ENCODE measurements at regions not wholly inside any gene's neighbourhood (a gene's known extent, or its start where the extent isn't known, plus 50 kb on each side); places are given as distances from the start of the nearest gene placed in this dataset.

DNA sequence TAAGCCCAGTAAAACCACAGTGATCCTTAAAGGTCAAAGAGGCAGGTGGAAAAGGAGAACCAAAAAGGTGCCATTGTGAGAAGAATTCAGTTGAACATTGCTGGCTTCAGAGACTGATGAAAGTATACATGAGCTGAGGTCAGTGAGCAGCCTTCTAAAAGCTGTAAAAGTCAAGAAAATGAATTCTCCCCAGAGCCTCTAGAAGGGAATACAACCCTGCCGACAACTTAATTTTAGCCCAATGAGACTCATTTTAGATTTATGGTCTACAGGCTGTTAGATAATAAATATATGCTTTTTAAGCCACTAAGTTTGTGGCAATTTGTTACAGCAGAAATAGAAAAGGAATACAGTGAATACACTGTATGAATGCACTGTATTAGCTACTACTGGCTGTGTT is 911.4 kb downstream of the TRIB2 start:
- no peaks in the 10 kb centered on the region for H3K36me3 ChIP-seq (ENCODE audit: control insufficient read depth, insufficient read depth, low read length)
- H3K27me3 ChIP-seq (ENCODE audit: control insufficient read depth, insufficient read depth, low read length) = no peaks in the 10 kb centered on the region
- TF ChIP-seq, protein P1, sequence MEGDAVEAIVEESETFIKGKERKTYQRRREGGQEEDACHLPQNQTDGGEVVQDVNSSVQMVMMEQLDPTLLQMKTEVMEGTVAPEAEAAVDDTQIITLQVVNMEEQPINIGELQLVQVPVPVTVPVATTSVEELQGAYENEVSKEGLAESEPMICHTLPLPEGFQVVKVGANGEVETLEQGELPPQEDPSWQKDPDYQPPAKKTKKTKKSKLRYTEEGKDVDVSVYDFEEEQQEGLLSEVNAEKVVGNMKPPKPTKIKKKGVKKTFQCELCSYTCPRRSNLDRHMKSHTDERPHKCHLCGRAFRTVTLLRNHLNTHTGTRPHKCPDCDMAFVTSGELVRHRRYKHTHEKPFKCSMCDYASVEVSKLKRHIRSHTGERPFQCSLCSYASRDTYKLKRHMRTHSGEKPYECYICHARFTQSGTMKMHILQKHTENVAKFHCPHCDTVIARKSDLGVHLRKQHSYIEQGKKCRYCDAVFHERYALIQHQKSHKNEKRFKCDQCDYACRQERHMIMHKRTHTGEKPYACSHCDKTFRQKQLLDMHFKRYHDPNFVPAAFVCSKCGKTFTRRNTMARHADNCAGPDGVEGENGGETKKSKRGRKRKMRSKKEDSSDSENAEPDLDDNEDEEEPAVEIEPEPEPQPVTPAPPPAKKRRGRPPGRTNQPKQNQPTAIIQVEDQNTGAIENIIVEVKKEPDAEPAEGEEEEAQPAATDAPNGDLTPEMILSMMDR (IDR thresholded peaks at IDR 0.05; ENCODE audit: insufficient read depth, low read length, poor library complexity, severe bottlenecking) = no peak
- H3K4me3 ChIP-seq (ENCODE audit: low read depth, low read length) = no peak overlapping the region
- DNase-seq (ENCODE audit: low read depth) = no peak

DNA sequence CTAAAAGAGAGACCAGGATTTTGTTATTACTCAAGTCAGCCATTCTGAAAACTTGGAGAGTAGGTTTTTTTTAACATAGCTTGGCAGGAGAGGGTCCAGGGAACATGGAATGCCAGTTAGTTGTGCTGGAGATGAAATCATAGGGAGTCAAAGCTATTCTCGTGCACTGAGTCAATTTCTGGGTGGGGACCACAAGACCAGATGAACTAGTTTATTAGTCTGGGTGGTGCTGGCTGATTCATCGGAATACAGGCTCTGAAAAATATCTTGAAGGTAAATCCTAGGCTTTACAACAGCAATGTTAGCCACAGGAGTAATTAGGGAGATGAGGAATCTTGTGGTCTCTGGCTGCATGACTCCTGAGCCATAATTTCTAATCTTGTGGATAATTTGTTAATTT is 921.4 kb downstream of the TRIB2 start:
- H3K36me3 ChIP-seq (ENCODE audit: control insufficient read depth, insufficient read depth, low read length) = no peaks in the 10 kb centered on the region
- H3K27me3 ChIP-seq (ENCODE audit: control insufficient read depth, insufficient read depth, low read length) = no peaks in the 10 kb centered on the region
- peak; percentile 28 for DNase-seq (ENCODE audit: low read depth)
- TF ChIP-seq, protein P1 (IDR thresholded peaks at IDR 0.05; ENCODE audit: insufficient read depth, low read length, poor library complexity, severe bottlenecking) = no peak
- no peak overlapping the region for H3K4me3 ChIP-seq (ENCODE audit: low read depth, low read length)

DNA sequence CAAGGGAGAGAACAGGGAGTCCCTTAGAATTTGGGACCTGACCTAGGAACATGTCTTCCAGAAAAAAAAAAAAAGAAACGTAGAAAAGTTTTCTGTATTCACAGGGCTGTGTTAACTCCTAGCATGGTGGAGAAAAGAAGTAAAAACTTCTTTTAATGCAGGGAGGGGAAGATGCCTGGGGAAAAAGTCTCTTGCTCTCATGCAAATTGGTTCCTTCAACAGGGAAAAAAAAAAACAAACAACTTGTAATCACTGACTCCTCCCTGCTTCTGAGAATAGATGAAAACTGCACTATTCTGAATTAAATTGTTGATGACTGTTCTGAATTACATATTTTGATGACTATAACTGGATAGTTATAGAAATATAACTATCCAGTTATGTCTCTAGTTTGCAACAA is 933.2 kb downstream of the TRIB2 start:
- H3K36me3 ChIP-seq (ENCODE audit: control insufficient read depth, insufficient read depth, low read length) = no peaks in the 10 kb centered on the region
- H3K27me3 ChIP-seq (ENCODE audit: control insufficient read depth, insufficient read depth, low read length) = no peaks in the 10 kb centered on the region
- no peak overlapping the region for H3K4me3 ChIP-seq (ENCODE audit: low read depth, low read length)
- TF ChIP-seq, protein P1 (IDR thresholded peaks at IDR 0.05; ENCODE audit: insufficient read depth, low read length, poor library complexity, severe bottlenecking) = no peak
- DNase-seq (ENCODE audit: low read depth) = no peak

DNA sequence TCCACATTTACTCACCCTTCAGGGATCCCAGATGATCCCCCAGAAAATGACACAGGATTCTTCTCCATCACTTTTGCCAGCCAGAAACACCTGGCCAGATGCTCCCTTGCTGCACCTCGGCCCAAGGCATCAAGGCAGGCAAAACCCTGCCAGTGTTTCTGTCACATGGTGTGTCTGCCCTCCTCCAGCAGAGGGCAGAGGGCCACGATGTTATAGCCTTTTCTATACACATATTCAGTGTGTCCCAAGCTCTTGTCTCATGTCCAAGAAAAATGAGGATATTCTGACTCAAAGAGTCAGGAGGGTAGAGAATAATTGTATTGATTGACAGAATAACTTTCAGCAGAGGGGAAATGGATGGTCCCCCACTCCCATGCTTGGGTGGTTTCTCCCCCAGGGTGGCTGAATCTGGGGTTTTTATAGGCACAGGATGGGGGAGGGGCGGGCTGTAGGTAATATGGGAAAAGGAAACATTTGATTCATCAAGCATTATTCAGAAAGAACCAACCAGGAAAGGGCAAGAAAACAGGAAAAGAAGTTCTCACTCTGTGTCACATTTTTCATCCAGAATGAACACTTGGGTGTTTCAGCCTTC is 933.9 kb downstream of the TRIB2 start:
- TF ChIP-seq, protein P1 (IDR thresholded peaks at IDR 0.05; ENCODE audit: insufficient read depth, low read length, poor library complexity, severe bottlenecking) = no peak
- Histone ChIP-seq H3K27me3 (ENCODE audit: control insufficient read depth, insufficient read depth, low read length) (no peaks in the 10 kb centered on the region), H3K36me3 (ENCODE audit: control insufficient read depth, insufficient read depth, low read length) (no peaks in the 10 kb centered on the region), H3K4me3 (ENCODE audit: low read depth, low read length) (no peak overlapping the region)
- no peak for DNase-seq (ENCODE audit: low read depth)

DNA sequence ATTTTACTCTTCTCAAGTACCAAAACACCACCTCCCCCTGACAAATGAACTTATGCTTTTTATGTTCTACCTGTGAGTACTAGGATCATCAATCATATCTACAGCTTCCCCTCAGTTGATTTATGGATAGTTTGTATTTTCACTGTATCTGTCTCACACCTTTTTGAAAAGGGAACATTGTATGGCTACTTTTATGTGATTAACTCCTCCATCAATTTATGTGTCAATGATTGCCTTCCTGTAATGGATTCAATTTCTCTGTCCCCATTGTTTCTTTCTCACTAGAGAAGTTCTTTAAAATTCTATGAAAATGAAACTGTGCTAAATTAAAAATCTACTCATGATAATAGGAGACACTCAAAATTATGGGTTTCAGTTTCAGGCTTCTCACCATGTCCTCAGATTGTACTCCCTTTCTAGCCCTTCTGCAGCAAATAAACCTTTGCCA is 935.0 kb downstream of the TRIB2 start:
- H3K27me3 ChIP-seq (ENCODE audit: control insufficient read depth, insufficient read depth, low read length) = no peaks in the 10 kb centered on the region
- TF ChIP-seq, protein P1 (IDR thresholded peaks at IDR 0.05; ENCODE audit: insufficient read depth, low read length, poor library complexity, severe bottlenecking) = no peak
- H3K4me3 ChIP-seq (ENCODE audit: low read depth, low read length) = no peak overlapping the region

More for the DNA sequence above, 935.0 kb downstream of the TRIB2 start:
- no peak for DNase-seq (ENCODE audit: low read depth)
- H3K36me3 ChIP-seq (ENCODE audit: control insufficient read depth, insufficient read depth, low read length) = no peaks in the 10 kb centered on the region

Data from kidney epithelial cell (primary cell).